KMS-11 (cell line): ENCODE measurements at regions not wholly inside any gene's neighbourhood (a gene's known extent, or its start where the extent isn't known, plus 50 kb on each side); places are given as distances from the start of the nearest gene placed in this dataset.
"Not testable (repeated sequence)": the region's sequence is repeated elsewhere in the genome, so short reads cannot be mapped to it uniquely, and the experiment has no call there.

Source experiments
- H2AFZ ChIP-seq: fragments of 200-600 bp; sonication (generic); 2 replicates; pipeline ENCODE4 v1.6.1; 2016; ENCODE audit warnings: antibody characterized with exemption, mixed run types, low read depth
- H3K27ac ChIP-seq: fragments of 200-600 bp; sonication (generic); 2 replicates; pipeline ENCODE4 v1.6.1; 2016; ENCODE audit warnings: mild to moderate bottlenecking, mixed run types
- H3K27me3 ChIP-seq: fragments of 200-600 bp; sonication (generic); 2 replicates; pipeline ENCODE4 v1.6.1; 2017; ENCODE audit warnings: mild to moderate bottlenecking, low read depth, mixed run types, moderate library complexity; ENCODE audit not compliant: insufficient read depth
- H3K36me3 ChIP-seq: fragments of 200-600 bp; sonication (generic); 2 replicates; pipeline ENCODE4 v1.6.1; 2017; ENCODE audit warnings: mild to moderate bottlenecking, mixed run types; ENCODE audit not compliant: insufficient read depth
- H3K4me1 ChIP-seq: fragments of 200-600 bp; sonication (generic); 2 replicates; pipeline ENCODE4 v1.6.1; 2016; ENCODE audit warnings: mild to moderate bottlenecking, low read depth, mixed run types; ENCODE audit not compliant: poor library complexity, severe bottlenecking
- H3K4me2 ChIP-seq: fragments of 200-600 bp; sonication (generic); 2 replicates; pipeline ENCODE4 v1.7.0; 2016; ENCODE audit warnings: mild to moderate bottlenecking, mixed run types
- H3K4me3 ChIP-seq: fragments of 200-600 bp; sonication (generic); IDR thresholded peaks from 2 replicates; pipeline ENCODE4 v1.6.1; 2017; ENCODE audit warnings: low read depth, low read length, mixed read lengths; ENCODE audit not compliant: insufficient read depth
- H3K79me2 ChIP-seq: fragments of 200-600 bp; sonication (generic); 2 replicates; pipeline ENCODE4 v1.6.1; 2016; ENCODE audit warnings: low read depth, mixed run types; ENCODE audit not compliant: insufficient read depth
- H3K9ac ChIP-seq: fragments of 200-600 bp; sonication (generic); 2 replicates; pipeline ENCODE4 v1.6.1; 2016; ENCODE audit warnings: mild to moderate bottlenecking, mixed run types
- H4K20me1 ChIP-seq: fragments of 200-600 bp; sonication (generic); 2 replicates; pipeline ENCODE4 v1.6.1; 2016; ENCODE audit warnings: mild to moderate bottlenecking, mixed run types; ENCODE audit not compliant: insufficient read depth
- TF ChIP-seq, protein P1 (sequence below): fragments of 200-600 bp; sonication (generic); conservative IDR thresholded peaks from 2 replicates; pipeline ENCODE4 v1.6.1; 2017; ENCODE audit warnings: low read depth, mild to moderate bottlenecking, antibody characterized with exemption, low read length, moderate library complexity, mixed read lengths

- Histone ChIP-seq H4K20me1 (no peaks in the 10 kb centered on the region), H3K27me3 (no peaks in the 10 kb centered on the region), H3K9ac (no peak overlapping the region), H3K4me2 (no peak overlapping the region), H3K4me3 (no peak overlapping the region), H3K79me2 (no peaks in the 10 kb centered on the region), H2AFZ (no peak overlapping the region), H3K27ac (no peak overlapping the region), H3K4me1 (no peaks in the 10 kb centered on the region), H3K36me3 (no peaks in the 10 kb centered on the region)
- TF ChIP-seq, protein P1, sequence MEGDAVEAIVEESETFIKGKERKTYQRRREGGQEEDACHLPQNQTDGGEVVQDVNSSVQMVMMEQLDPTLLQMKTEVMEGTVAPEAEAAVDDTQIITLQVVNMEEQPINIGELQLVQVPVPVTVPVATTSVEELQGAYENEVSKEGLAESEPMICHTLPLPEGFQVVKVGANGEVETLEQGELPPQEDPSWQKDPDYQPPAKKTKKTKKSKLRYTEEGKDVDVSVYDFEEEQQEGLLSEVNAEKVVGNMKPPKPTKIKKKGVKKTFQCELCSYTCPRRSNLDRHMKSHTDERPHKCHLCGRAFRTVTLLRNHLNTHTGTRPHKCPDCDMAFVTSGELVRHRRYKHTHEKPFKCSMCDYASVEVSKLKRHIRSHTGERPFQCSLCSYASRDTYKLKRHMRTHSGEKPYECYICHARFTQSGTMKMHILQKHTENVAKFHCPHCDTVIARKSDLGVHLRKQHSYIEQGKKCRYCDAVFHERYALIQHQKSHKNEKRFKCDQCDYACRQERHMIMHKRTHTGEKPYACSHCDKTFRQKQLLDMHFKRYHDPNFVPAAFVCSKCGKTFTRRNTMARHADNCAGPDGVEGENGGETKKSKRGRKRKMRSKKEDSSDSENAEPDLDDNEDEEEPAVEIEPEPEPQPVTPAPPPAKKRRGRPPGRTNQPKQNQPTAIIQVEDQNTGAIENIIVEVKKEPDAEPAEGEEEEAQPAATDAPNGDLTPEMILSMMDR, result no peak
These were observed 104.4 kb upstream of the SALL1 start for GRCh38 chr16:51255349-51255972.

DNA sequence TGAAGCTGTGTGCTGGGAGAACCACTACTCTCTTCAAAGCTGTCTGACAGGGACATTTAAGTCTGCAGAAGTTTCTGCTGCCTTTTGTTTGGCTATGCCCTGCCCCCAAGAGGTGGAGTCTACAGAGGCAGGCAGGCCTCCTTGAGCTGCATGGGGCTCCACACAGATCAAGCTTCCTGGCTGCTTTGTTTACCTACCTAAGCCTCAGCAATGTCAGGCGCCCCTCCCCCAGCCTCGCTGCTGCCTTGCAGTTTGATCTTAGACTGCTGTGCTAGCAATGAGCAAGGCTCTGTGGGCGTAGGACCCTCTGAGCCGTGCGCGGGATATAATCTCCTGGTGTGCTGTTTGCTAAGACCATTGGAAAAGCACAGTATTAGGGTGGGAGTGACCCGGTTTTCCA, 103.3 kb upstream of the SALL1 start:
- not testable (repeated sequence) for H2AFZ ChIP-seq, H3K36me3 ChIP-seq, H3K79me2 ChIP-seq, H3K9ac ChIP-seq, H3K27me3 ChIP-seq, H3K4me2 ChIP-seq, H3K27ac ChIP-seq, H3K4me1 ChIP-seq, H4K20me1 ChIP-seq, H3K4me3 ChIP-seq

GRCh38 chr16:51248217-51248616, 97.1 kb upstream of the SALL1 start:
- Histone ChIP-seq H3K79me2 (no peaks in the 10 kb centered on the region), H3K4me2 (no peak overlapping the region), H3K9ac (no peak overlapping the region), H4K20me1 (no peaks in the 10 kb centered on the region), H3K4me3 (no peak overlapping the region), H3K36me3 (no peaks in the 10 kb centered on the region), H3K27me3 (no peaks in the 10 kb centered on the region), H3K4me1 (no peaks in the 10 kb centered on the region), H3K27ac (no peak overlapping the region), H2AFZ (no peak overlapping the region)
- TF ChIP-seq, protein P1, result no peak

DNA sequence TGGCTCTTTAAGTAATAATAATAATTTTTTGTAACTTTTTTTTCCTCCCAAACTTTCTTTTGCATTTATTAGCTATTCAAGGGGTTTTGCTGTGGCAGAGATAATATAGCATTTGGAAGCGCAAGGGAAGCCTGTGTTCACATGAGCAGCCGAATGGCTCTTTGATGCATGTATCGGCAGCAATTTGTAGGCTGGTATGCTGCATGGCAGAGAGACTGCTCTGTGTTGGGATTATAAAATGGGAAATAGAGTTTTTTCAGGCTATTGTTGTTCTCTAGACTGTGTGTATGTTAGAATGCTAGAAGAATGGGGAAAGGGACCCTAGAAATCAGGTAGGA, 94.6 kb upstream of the SALL1 start:
- Histone ChIP-seq H3K4me3 (no peak overlapping the region), H3K79me2 (no peaks in the 10 kb centered on the region), H3K9ac (no peak overlapping the region), H3K27me3 (no peaks in the 10 kb centered on the region), H3K27ac (no peak overlapping the region), H3K4me1 (no peaks in the 10 kb centered on the region), H2AFZ (no peak overlapping the region), H3K4me2 (no peak overlapping the region), H4K20me1 (no peaks in the 10 kb centered on the region), H3K36me3 (no peaks in the 10 kb centered on the region)
- TF ChIP-seq, protein P1, result no peak

DNA sequence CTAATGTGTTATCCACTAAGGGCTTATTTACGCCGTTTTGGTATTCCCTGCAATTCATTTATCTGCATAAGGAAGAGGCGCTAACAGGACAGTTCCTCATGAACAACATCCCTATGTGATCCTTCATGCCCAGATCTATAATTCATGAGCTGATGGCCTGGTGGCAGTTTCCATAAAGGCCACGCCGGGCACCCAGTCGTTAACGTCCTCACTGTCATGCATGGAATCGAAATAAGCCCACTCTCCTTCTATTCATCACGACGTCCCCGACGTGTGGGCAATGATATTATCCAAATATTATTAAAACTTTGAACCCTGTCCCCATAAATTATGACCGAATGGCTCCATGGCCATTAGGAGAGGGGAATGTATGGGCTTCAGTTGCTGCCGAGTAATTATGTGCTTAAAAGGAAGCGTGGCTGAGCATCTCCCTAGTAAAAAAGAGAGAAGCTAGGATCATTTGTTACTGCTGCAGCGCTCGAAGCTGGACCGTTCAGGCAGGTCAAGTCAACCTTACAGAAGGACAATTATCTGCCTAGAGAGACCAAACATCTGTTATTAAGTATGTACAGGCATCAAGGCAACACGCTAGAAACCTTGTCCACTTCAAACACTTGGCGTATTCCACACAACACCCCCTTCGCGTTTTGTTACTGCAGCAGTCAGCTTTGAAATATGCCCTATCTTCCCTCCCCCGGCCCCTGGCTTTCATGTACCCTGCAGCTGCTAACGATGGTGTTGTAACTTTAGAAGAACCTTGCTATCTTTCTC, 94.0 kb upstream of the SALL1 start:
- Histone ChIP-seq H4K20me1 (no peaks in the 10 kb centered on the region), H3K9ac (no peak overlapping the region), H3K4me2 (no peak overlapping the region), H3K27ac (no peak overlapping the region), H3K79me2 (no peaks in the 10 kb centered on the region), H3K4me3 (no peak overlapping the region), H2AFZ (no peak overlapping the region), H3K36me3 (no peaks in the 10 kb centered on the region), H3K27me3 (no peaks in the 10 kb centered on the region), H3K4me1 (no peaks in the 10 kb centered on the region)
- TF ChIP-seq, protein P1, result no peak
